T-helper 9 cell (primary cell): ENCODE measurements at regions not wholly inside any gene's neighbourhood (a gene's known extent, or its start where the extent isn't known, plus 50 kb on each side); places are given as distances from the start of the nearest gene placed in this dataset.
"Not testable (repeated sequence)": the region's sequence is repeated elsewhere in the genome, so short reads cannot be mapped to it uniquely, and the experiment has no call there.

ENCODE experiments used
- DNase-seq: peaks from one replicate; pipeline ENCODE4 v3.0.0-alpha.2; 2020

DNA sequence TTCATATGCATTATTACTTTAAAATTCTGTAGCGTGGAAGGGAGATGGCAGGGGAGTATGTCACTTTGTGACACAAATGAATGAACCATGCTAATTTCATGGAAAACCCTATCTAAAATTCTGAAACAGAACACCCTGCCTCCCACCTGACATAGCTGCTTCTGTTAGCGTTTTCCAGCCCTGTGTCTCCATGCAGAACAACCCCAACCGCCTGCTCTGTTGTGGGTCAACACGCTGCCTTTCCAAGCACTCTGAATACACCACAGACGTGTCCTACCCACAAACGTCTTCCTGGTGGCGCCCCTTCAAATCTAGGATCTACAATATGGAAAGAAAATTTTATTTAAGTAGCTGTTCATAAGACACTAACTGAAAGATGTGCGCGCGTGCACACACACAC, 238.6 kb downstream of the TRIML1 start:
- no peak for DNase-seq

DNA sequence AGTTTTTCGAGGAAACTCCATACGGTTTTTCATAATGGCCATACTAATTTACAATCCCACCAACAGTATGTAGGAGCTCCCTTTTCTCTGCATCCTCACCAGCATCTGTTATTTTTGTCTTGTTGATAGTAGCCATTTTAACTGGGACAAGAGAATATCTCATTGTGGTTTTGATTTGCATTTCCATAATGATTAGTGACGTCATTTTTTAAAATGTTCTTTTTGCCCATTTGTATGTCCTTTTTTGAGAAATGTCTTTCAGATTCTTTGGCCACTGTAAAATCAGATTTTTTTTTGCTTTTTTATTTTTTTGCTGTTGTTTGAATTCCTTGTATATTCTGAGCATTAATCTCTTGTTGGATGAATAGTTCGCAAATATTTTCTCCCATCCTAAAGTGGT, 243.9 kb downstream of the TRIML1 start:
- no peak for DNase-seq

DNA sequence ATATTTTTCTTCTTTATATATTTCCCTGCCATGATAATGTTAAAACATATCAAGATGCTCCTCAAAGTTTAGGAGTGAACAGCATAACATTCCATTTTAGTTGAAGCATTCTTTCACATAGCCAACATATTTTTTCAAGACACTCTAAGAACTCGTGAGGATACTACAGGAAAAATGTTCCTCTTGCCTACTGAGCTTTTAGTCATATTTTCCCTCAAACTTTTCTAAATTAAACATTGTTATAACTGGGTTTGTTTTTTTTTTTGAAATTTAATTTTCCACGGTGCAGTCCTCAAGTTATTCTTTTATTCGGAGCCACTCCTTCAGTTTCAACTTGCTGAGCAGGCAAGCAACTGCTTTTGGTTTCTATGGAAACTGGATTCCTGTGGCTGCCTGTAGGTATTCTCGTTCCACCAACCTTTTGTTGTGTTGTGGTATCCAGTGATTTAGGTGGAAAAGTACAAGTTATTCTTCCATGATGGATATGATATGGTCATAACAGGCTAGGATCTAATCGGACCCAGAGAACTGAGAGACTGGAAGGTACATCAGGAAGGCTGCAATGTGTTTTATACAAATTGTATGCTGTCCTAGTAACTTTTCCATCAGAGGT, 248.0 kb downstream of the TRIML1 start:
- DNase-seq: no peak

DNA sequence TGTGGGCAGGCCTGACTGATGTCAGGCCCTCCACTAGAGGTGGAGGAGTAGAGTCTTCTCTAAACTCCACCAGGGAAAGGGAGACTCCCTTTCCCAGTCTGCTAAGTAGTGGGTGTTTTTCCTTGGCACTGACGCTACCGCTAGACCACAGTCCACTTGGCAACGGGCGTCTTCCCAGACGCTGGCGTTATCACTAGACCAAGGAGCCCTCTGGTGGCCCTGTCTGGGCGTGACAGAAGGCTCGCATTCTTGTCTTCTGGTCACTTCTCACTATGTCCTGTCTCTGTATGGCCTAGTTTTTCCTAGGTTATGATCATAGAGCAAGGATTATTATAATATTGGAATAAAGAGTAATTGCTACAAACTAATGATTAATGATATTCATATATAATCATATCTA, 252.1 kb downstream of the TRIML1 start:
- DNase-seq: not testable (repeated sequence)

DNA sequence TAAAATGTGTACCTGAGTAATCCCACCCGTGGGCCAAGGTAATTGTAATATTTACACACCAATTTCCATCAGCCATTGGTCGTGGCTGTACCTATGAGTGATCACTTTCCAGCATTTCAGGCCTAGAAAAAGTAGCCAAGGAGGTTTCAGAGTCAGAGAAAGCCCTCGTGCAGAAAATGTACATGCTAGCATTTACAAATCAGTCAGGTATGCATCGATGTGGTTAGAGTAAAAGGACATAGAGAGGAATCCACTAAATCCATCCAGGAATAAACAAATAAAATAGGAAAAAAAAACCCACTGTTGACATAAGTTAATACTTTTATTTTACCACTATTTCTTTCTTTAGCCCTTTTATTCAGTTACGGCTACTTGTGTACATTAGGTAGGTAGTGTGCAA, 256.8 kb downstream of the TRIML1 start:
- DNase-seq: no peak

DNA sequence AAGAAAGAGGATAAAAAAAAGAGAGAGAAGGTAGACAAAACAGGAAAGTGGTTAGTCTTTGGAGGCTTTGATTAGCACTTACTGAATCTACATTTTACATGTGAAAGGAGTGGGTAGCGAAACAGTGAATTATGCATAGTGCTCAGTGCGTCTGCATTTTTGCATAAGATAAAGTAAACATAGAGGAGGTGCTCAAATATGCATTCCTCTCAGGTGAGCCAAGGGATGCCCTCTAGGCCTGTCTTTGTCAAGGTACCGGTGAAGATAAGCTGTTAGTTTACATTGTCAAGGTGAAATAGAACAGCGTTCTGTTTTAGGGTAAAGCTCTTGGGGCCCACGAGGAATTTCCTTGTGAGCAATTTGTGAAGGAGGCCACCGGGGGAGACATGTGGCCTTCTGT, 260.6 kb downstream of the TRIML1 start:
- DNase-seq: no peak

DNA sequence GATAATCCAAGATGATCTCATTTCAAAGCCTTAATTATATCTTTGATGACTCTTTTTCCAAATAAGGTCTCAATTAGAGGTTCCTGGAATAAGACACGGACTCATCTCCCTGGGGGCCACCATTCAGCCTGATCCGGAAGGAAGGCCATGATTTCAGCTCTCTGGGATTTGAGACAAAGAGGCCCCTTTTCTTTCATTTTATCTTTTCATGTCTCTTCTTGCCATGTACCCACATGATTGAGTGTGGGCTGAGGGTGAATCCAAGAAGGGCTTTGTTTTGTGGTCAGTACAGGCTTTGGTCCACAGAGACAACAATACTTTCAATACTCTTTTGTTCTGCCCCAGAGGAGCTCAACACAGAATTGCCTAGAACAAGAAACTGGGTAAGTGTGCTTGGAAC, 261.2 kb downstream of the TRIML1 start:
- no peak for DNase-seq

DNA sequence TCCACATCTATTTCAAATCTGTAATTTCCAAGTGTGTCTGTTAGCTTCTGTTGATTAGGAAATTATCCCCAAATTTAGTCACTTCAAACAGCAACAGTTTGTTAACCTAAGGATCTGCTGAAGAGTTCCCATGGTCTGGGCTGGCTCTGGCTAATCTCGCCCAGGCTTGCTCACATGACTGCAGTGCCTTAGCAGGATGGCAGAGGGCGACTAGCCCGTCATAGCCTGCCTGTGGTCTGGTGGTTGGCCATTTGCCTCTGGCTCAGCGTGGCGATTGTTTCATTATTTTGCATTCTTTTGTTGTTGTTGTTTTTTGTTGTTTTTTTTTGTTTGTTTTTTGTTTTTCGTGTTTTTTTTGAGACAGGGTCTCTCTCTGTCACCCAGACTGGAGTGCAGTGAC, 264.0 kb downstream of the TRIML1 start:
- no peak for DNase-seq

DNA sequence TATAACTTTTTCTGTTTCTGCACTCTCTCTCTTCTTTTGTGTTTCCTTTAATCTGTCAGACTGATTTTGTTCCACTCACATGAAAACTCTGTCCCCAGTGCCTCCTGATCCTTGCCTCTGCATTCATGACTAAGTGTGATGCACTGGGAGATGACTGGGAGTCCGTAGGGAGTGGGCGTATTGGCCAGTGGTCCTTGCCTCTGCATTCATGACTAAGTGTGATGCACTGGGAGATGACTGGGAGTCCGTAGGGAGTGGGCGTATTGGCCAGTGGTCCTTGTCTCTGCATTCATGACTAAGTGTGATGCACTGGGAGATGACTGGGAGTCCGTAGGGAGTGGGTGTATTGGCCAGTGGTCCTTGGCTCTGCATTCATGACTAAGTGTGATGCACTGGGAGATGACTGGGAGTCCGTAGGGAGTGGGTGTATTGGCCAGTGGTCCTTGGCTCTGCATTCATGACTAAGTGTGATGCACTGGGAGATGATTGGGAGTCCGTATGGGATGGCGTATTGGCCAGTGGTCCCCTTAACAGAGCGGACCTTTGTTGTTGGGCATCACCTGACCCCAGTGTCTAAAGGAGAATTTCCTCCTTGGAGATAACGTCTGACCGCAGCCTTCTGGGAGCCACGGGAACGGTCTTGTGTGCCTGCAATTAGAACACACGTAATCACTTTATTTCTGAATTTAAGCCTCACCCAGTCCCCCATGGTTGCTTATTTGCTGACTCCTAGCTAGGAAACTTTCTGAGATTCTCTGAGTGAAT, 266.0 kb downstream of the TRIML1 start:
- DNase-seq: not testable (repeated sequence)

DNA sequence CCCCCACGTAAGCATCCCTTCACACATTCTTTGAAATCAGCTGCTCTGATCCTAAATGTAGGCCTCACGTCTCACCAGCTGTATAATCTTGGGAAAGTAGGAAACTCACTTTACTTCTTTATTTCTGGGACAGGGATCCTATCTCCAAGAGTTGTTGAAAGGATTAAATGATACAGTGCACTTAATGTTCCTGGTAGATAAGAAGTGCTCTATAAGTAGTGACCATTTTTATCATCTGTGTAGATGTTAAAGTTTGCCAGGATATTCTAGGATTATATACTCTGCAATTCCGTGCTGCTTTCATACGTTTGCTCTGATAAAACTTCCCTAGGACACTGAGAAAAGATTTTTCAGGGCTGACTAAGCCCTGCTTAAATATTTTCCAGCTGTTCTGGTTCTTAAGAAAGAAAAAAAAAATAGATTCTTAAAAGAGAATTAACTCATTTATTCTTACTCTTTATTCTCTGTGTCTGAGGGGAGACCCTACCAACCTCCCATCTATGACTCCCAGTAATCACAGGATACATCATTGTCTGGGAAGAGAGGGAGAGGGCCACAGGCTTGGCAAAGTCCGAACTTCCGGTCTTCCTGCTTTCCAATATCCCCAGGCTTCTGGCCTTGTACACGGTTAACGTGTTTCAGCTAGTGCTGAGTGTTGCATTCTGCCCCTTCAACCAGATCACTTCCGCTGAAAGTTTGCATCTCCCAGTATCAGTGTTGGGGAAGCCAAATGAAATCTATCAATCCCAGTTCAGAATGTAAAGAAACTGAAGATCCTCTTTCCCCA, 269.2 kb downstream of the TRIML1 start:
- no peak for DNase-seq

DNA sequence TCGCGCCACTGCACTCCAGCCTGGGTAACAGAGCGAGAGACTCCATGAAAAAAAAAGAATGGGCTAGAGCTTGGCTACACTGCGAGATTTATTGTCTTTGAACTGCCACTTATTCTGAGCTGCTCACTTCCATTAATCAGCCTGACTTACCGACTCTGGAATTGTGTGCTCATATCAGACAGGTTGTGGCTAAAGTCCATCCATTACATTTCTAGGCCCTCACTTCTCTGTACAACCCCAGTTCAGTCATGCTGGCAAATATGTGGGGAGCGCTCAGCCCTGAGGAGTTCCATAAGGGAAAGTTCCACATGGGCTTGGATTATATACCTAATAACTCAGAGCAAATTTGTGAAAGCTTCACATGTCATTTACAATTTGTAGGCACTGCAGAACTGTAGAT, 270.6 kb downstream of the TRIML1 start:
- DNase-seq: no peak

DNA sequence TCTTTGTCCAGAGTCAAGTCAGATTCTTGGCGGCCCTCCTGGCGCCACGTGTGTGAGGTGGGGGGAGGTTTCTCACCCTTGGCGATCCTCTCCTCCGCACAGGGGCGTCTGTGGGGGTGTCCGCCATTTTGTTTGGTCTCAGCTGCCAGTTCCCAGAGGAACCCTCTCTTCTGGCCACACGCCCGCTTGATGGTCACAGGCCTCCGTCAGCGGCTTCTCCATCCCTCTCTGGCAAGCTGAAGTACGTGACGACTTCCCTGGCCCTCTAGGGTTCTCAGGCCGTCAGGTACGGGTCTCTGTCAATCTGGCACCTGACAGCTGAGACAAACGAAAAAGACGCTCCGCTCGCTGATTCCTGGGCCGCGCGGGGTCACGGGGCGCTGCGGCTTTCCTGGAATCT, 272.6 kb downstream of the TRIML1 start:
- no peak for DNase-seq

DNA sequence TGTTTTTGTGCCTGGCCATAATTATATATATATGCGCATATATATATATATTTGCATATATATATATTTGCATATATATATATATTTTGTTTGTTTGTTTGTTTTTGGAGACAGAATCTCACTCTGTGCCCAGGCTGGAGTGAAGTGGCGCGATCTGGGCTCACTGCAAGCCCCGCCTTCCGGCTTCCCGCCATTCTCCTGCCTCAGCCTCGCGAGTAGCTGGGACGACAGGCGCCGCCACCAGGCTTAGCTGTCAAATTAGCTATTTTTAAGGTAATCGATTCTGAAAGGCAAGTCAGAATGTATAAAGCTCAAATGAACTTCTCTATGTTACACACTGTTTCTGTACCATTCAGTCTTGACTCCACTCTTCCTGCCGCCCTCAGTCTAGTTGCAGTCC, 273.3 kb downstream of the TRIML1 start:
- DNase-seq: no peak

DNA sequence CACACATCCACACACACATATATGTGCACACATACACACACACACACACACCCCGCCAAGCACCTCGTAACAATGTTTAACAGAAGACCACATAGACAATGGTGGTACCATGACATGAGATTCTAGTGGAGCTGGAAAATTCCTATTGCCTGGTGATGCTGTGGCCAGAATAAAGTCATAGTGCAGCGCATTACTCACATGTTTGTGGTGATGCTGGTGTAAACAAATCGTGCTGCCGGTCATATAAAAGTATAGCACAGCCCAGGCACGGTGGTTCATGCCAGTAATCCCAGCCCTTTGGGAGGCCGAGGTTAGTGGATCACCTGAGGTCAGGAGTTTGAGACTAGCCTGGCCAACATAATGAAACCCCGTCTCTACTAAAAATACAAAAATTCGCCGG, 275.2 kb downstream of the TRIML1 start:
- DNase-seq: no peak

DNA sequence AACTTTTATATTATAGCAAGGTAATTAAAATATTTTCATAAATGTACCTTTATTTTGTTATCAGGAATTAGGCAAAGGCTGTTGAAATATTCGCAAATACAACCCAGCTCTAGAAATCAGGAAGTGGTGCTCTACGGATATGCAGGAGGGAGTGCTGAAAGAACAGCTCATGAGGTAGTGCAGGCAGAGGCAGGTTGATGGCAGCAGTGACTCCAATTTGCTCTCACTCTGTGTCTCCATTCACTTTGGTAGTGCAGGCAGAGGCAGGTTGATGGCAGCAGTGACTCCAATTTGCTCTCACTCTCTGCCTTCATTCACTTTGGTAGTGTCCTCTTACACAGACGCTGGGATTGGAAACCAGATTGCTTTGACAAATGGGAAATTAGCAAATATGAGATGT, 277.9 kb downstream of the TRIML1 start:
- DNase-seq: no peak

DNA sequence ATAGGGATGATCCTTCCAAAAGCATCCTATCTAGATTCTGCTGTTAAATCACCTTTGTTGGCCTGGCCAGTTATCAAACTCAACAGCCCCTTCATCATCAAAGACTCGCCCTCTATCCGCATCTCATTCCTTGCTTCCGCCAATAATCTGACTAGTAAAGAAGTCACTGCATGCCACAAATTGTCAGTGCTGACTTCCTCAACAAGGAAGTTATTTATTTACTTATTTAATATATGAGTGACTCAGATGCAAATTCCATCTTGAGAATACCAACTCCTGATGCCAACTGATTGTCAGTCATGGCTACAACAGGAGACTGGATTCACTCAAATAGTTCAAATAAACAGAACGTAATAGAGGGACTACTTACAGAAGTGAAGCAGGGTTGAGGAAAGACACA, 283.8 kb downstream of the TRIML1 start:
- no peak for DNase-seq

DNA sequence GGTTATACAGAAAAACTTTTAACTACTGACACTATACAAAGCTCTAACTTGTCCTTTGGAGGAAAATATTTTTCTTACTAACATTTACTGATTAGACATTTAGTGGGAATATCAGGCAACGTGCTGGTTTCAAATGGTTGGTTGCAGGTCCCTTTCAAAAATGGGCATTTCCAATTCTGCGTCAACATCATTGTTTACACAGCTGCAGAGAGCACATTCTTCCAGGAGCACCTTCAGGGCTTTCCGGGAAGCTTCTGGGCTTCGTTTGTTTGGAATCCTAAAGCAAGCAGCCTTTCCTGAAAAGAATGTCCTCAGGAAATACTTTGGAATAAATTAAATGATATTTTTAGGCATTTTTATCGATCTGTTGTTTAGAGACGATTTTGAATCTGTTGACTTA, 289.7 kb downstream of the TRIML1 start:
- no peak for DNase-seq

DNA sequence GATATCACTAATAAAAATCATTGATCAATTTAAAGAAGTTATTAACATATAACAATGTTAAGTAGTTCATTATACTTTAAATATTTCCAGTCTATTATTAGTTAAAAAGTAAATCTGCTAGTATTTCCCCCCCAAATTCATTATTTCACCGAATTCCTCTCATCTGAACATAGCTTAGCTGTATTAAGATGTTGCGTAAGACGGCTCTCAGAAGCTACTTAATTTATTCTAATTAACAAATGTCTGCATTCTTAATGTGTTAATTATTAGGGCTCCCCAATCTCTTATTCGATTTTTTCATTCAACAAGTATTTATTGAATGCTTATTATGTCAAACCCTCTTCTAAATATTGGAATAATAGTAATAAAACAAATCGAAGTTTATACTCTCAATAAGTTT, 290.7 kb downstream of the TRIML1 start:
- no peak for DNase-seq

DNA sequence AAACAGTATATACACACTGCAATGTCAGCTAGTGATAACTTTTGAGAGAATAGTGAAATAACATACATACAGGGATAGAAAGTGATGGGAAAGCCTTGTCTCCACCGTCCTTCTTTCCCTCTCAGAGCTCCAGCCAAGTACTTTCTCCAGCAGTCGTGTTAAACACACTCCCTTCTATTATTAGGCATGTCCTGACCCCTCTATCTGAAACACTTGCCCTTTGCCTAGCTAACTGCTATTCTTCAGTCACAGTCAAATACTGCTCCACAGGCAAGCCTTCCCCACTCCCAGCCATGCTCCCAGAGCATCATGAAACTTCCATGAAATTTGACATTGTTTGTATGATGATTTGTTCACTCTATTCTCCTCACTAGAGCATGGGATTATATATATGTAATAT, 291.1 kb downstream of the TRIML1 start:
- DNase-seq: no peak

DNA sequence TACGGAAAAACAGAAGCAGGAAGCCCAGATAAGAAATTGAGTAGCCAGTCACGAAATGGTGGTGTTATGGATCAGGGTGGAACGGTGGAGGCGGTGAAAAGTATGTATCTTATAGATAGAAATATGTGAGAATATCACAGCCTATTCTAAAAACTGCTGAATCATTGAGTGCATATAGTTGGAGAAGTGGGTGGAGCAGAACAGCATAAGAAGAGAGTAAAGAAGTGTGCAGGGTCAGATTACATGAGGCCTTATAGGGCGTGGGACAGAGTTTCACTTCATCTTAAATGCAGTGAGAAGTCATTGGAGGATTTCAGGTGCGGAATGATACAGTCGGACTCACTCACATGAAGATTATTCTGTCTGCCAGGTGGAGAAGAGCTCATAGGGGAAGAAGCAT, 293.1 kb downstream of the TRIML1 start:
- DNase-seq: no peak

DNA sequence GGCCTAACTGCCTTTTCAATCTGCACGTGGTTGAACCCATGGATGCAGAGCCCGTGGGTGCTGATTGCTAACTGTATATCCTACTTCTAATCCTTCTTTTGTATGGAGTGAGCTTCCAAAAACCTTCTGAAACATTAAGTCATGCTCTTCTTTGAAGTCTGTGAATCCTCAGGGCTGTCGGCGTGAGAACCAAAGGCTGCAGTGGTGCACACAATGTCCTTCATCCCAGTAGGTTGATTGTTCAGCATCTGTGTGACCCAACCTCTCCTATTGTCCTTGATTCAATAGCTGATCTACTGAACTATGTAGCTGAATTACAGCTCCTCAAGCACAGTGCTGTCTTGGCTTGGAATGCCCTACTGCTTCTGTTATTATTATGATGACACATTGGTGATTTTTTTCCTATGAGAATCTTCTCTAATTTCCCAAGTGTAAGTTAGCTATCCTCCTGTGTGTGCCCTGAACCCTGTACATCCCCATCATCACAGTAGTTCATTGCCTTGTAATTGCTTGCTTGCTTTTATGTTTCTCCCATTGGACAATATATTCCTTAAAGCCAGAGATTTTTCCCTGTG, 294.6 kb downstream of the TRIML1 start:
- DNase-seq: no peak

DNA sequence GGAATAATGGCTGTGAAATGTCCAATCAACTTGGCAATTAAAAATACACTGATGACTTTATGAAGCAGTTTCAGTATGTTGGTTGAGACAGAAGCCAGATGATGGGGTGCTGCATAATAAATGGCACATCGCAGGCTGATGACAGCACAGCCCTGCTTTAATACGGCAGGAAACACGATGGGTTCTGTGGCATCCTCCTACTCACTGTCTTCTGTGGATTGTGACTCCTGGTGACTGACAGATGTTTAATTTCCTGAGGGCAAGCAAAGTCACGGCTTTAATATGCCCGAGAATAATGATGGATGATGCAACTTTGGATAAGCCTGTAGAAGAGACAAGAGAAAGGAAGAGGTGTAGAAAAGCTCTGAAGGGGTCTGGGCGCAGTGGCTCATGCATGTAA, 295.4 kb downstream of the TRIML1 start:
- no peak for DNase-seq

DNA sequence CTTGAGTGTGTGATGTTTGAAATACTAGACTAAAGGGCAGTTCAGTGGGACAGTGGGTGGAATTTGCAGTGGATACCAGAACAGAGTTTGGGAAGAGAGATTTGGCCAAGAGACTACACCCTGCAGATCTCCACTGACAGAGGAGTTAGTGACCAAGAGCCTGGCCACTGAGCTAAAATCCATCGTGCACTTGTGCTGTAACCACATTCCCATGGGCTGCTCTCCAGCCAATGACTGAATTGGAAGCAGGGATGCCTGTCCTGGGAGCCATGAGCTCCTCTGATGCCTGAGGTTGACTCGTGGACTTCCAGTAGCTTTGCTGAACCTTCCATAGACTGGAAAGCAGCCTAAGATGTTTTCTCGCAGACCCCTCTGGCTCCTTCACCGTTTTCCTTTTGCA, 296.1 kb downstream of the TRIML1 start:
- no peak for DNase-seq

DNA sequence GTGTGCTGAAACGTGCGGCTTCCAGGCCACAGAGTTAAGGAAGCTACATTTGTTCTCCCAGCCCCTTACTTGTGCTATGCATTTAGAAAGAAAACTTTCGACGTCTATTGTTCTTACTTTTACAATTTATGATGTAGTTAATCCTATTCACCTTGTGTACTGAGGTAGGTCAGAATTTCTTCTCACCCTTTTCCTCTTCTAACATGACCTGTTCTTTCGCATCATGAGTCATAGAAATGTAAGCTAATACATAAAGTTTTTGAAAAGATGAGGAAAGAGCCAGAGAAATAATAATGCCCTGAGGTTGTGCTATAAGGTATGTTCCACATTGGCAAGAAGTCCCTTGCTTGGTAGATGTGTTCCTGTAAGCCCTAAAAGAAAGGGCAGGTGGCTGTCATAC, 298.3 kb downstream of the TRIML1 start:
- no peak for DNase-seq
